ENCODE measurements at regions not wholly inside any gene's neighbourhood (a gene's known extent, or its start where the extent isn't known, plus 50 kb on each side); places are given as distances from the start of the nearest gene placed in this dataset.

GRCh38 chr2:122750808-122751207 is 995.4 kb downstream of the TSN start:
- H3K9ac ChIP-seq (ENCODE audit: low read depth, low read length), result no peak overlapping the region
- no peak overlapping the region for H3K4me3 ChIP-seq (ENCODE audit: low read length)
- peaks cover 12% of the 10 kb centered on the region for H3K4me1 ChIP-seq (ENCODE audit: insufficient read depth, low read length)
- H3K36me3 ChIP-seq (ENCODE audit: insufficient read depth, low read length), result no peaks in the 10 kb centered on the region
- no peaks in the 10 kb centered on the region for H3K27me3 ChIP-seq (ENCODE audit: insufficient read depth, low read length)
- no peaks in the 10 kb centered on the region for H3K9me3 ChIP-seq (ENCODE audit: insufficient read depth, low read depth, low read length)
- no peak overlapping the region for H3K27ac ChIP-seq (ENCODE audit: low read depth, low read length)

- no peaks in the 10 kb centered on the region for H3K9me3 ChIP-seq (ENCODE audit: insufficient read depth, low read depth, low read length)
- H3K4me3 ChIP-seq (ENCODE audit: low read length), result no peak overlapping the region
- H3K27ac ChIP-seq (ENCODE audit: low read depth, low read length), result no peak overlapping the region
- peaks cover 10% of the 10 kb centered on the region for H3K4me1 ChIP-seq (ENCODE audit: insufficient read depth, low read length)
- H3K36me3 ChIP-seq (ENCODE audit: insufficient read depth, low read length), result no peaks in the 10 kb centered on the region
- no peak overlapping the region for H3K9ac ChIP-seq (ENCODE audit: low read depth, low read length)
- no CpG with 5 or more reads among the region's 2 CpGs for WGBS
- no peaks in the 10 kb centered on the region for H3K27me3 ChIP-seq (ENCODE audit: insufficient read depth, low read length)
Observed at GRCh38 chr2:122753336-122753735, 997.9 kb downstream of the TSN start.

GRCh38 chr2:122754561-122754960 is 999.1 kb downstream of the TSN start:
- Histone ChIP-seq H3K27ac (ENCODE audit: low read depth, low read length) (no peak overlapping the region), H3K4me1 (ENCODE audit: insufficient read depth, low read length) (peaks cover 3% of the 10 kb centered on the region; the same call in 1 of the 2 replicates), H3K36me3 (ENCODE audit: insufficient read depth, low read length) (no peaks in the 10 kb centered on the region), H3K9ac (ENCODE audit: low read depth, low read length) (no peak overlapping the region), H3K9me3 (ENCODE audit: insufficient read depth, low read depth, low read length) (no peaks in the 10 kb centered on the region), H3K4me3 (ENCODE audit: low read length) (no peak overlapping the region), H3K27me3 (ENCODE audit: insufficient read depth, low read length) (no peaks in the 10 kb centered on the region)
- 93% methylated on average over 2 of the region's 2 CpGs for WGBS

- no peak overlapping the region for H3K27ac ChIP-seq (ENCODE audit: low read depth, low read length)
- WGBS, result 94% methylated on average over 3 of the region's 3 CpGs
- no peaks in the 10 kb centered on the region for H3K9me3 ChIP-seq (ENCODE audit: insufficient read depth, low read depth, low read length)
- no peaks in the 10 kb centered on the region for H3K36me3 ChIP-seq (ENCODE audit: insufficient read depth, low read length)
- no peak overlapping the region for H3K9ac ChIP-seq (ENCODE audit: low read depth, low read length)
- peaks cover 3% of the 10 kb centered on the region; the same call in 1 of the 2 replicates for H3K4me1 ChIP-seq (ENCODE audit: insufficient read depth, low read length)
- H3K4me3 ChIP-seq (ENCODE audit: low read length), result no peak overlapping the region
- no peaks in the 10 kb centered on the region for H3K27me3 ChIP-seq (ENCODE audit: insufficient read depth, low read length)
Observed at GRCh38 chr2:122755281-122755780, 999.9 kb downstream of the TSN start.

- 95% methylated on average over 1 of the region's 2 CpGs for WGBS
- Histone ChIP-seq H3K27ac (ENCODE audit: low read depth, low read length) (no peak overlapping the region), H3K27me3 (ENCODE audit: insufficient read depth, low read length) (no peaks in the 10 kb centered on the region), H3K36me3 (ENCODE audit: insufficient read depth, low read length) (no peaks in the 10 kb centered on the region), H3K9ac (ENCODE audit: low read depth, low read length) (no peak overlapping the region), H3K4me1 (ENCODE audit: insufficient read depth, low read length) (no peaks in the 10 kb centered on the region), H3K4me3 (ENCODE audit: low read length) (no peak overlapping the region), H3K9me3 (ENCODE audit: insufficient read depth, low read depth, low read length) (no peaks in the 10 kb centered on the region)
Observed at GRCh38 chr2:122758967-122759366, 1003.5 kb downstream of the TSN start.

GRCh38 chr2:122764014-122764413 is 1008.6 kb downstream of the TSN start:
- Histone ChIP-seq H3K36me3 (ENCODE audit: insufficient read depth, low read length) (no peaks in the 10 kb centered on the region), H3K4me1 (ENCODE audit: insufficient read depth, low read length) (no peaks in the 10 kb centered on the region), H3K27ac (ENCODE audit: low read depth, low read length) (no peak overlapping the region), H3K9ac (ENCODE audit: low read depth, low read length) (no peak overlapping the region), H3K4me3 (ENCODE audit: low read length) (no peak overlapping the region), H3K9me3 (ENCODE audit: insufficient read depth, low read depth, low read length) (peaks cover 2% of the 10 kb centered on the region; the same call in 1 of the 2 replicates), H3K27me3 (ENCODE audit: insufficient read depth, low read length) (no peaks in the 10 kb centered on the region)
- 91% methylated on average over 3 of the region's 3 CpGs for WGBS

- Histone ChIP-seq H3K4me3 (ENCODE audit: low read length) (no peak overlapping the region), H3K36me3 (ENCODE audit: insufficient read depth, low read length) (no peaks in the 10 kb centered on the region), H3K27me3 (ENCODE audit: insufficient read depth, low read length) (no peaks in the 10 kb centered on the region), H3K27ac (ENCODE audit: low read depth, low read length) (no peak overlapping the region), H3K4me1 (ENCODE audit: insufficient read depth, low read length) (no peaks in the 10 kb centered on the region), H3K9me3 (ENCODE audit: insufficient read depth, low read depth, low read length) (no peaks in the 10 kb centered on the region), H3K9ac (ENCODE audit: low read depth, low read length) (no peak overlapping the region)
- no CpG with 5 or more reads among the region's 1 CpG for WGBS
Observed at GRCh38 chr2:122780251-122780650, 1024.8 kb downstream of the TSN start.

- 94% methylated on average over 2 of the region's 2 CpGs for WGBS
- Histone ChIP-seq H3K27ac (ENCODE audit: low read depth, low read length) (no peak overlapping the region), H3K9me3 (ENCODE audit: insufficient read depth, low read depth, low read length) (no peaks in the 10 kb centered on the region), H3K4me3 (ENCODE audit: low read length) (no peak overlapping the region), H3K27me3 (ENCODE audit: insufficient read depth, low read length) (no peaks in the 10 kb centered on the region), H3K36me3 (ENCODE audit: insufficient read depth, low read length) (no peaks in the 10 kb centered on the region), H3K4me1 (ENCODE audit: insufficient read depth, low read length) (no peaks in the 10 kb centered on the region), H3K9ac (ENCODE audit: low read depth, low read length) (no peak overlapping the region)
Observed at GRCh38 chr2:122794100-122794499, 1038.6 kb downstream of the TSN start.

- no peak overlapping the region for H3K9ac ChIP-seq (ENCODE audit: low read depth, low read length)
- no peaks in the 10 kb centered on the region for H3K4me1 ChIP-seq (ENCODE audit: insufficient read depth, low read length)
- no peaks in the 10 kb centered on the region for H3K9me3 ChIP-seq (ENCODE audit: insufficient read depth, low read depth, low read length)
- no peak overlapping the region for H3K4me3 ChIP-seq (ENCODE audit: low read length)
- H3K27ac ChIP-seq (ENCODE audit: low read depth, low read length), result no peak overlapping the region
- 98% methylated on average over 5 of the region's 5 CpGs for WGBS
- no peaks in the 10 kb centered on the region for H3K36me3 ChIP-seq (ENCODE audit: insufficient read depth, low read length)
- no peaks in the 10 kb centered on the region for H3K27me3 ChIP-seq (ENCODE audit: insufficient read depth, low read length)
Observed at GRCh38 chr2:122795763-122796162, 1040.3 kb downstream of the TSN start.

GRCh38 chr2:122799391-122799790 is 1043.9 kb downstream of the TSN start:
- H3K27me3 ChIP-seq (ENCODE audit: insufficient read depth, low read length), result no peaks in the 10 kb centered on the region
- no peak overlapping the region for H3K27ac ChIP-seq (ENCODE audit: low read depth, low read length)
- no peaks in the 10 kb centered on the region for H3K36me3 ChIP-seq (ENCODE audit: insufficient read depth, low read length)
- no peak overlapping the region for H3K4me3 ChIP-seq (ENCODE audit: low read length)
- no peaks in the 10 kb centered on the region for H3K9me3 ChIP-seq (ENCODE audit: insufficient read depth, low read depth, low read length)
- no peaks in the 10 kb centered on the region for H3K4me1 ChIP-seq (ENCODE audit: insufficient read depth, low read length)
- H3K9ac ChIP-seq (ENCODE audit: low read depth, low read length), result no peak overlapping the region

- Histone ChIP-seq H3K4me3 (ENCODE audit: low read length) (no peak overlapping the region), H3K4me1 (ENCODE audit: insufficient read depth, low read length) (no peaks in the 10 kb centered on the region), H3K36me3 (ENCODE audit: insufficient read depth, low read length) (no peaks in the 10 kb centered on the region), H3K9me3 (ENCODE audit: insufficient read depth, low read depth, low read length) (no peaks in the 10 kb centered on the region), H3K27ac (ENCODE audit: low read depth, low read length) (no peak overlapping the region), H3K9ac (ENCODE audit: low read depth, low read length) (no peak overlapping the region), H3K27me3 (ENCODE audit: insufficient read depth, low read length) (no peaks in the 10 kb centered on the region)
- 95% methylated on average over 1 of the region's 1 CpG for WGBS
Observed at GRCh38 chr2:122800781-122801180, 1045.3 kb downstream of the TSN start.

- Histone ChIP-seq H3K27ac (ENCODE audit: low read depth, low read length) (no peak overlapping the region), H3K27me3 (ENCODE audit: insufficient read depth, low read length) (no peaks in the 10 kb centered on the region), H3K4me3 (ENCODE audit: low read length) (no peak overlapping the region), H3K9ac (ENCODE audit: low read depth, low read length) (no peak overlapping the region), H3K4me1 (ENCODE audit: insufficient read depth, low read length) (no peaks in the 10 kb centered on the region), H3K9me3 (ENCODE audit: insufficient read depth, low read depth, low read length) (0 out of 2 replicates have a peak, but pooled peaks cover 3% of the 10 kb centered on the region), H3K36me3 (ENCODE audit: insufficient read depth, low read length) (no peaks in the 10 kb centered on the region)
- WGBS, result 95% methylated on average over 4 of the region's 4 CpGs
Observed at GRCh38 chr2:122804494-122804893, 1049.0 kb downstream of the TSN start.
